ENCODE measurements at regions not wholly inside any gene's neighbourhood (a gene's known extent, or its start where the extent isn't known, plus 50 kb on each side); places are given as distances from the start of the nearest gene placed in this dataset.

GRCh38 chr4:24164797-24165196 lies 274.9 kb upstream of the PPARGC1A start:
- no peak for DNase-seq (ENCODE audit: low read depth in 2 of 2)

GRCh38 chr4:24164054-24164693 lies 274.3 kb upstream of the PPARGC1A start:
- DNase-seq (ENCODE audit: low read depth in 2 of 2): no peak

- DNase-seq (ENCODE audit: low read depth in 2 of 2): no peak
Measured at GRCh38 chr4:24163314-24163713, 273.5 kb upstream of the PPARGC1A start.

GRCh38 chr4:24160358-24160757 lies 270.5 kb upstream of the PPARGC1A start:
- no peak for DNase-seq (ENCODE audit: low read depth in 2 of 2)

GRCh38 chr4:24158031-24158430 lies 268.2 kb upstream of the PPARGC1A start:
- DNase-seq (ENCODE audit: low read depth in 2 of 2): no peak

- no peak for DNase-seq (ENCODE audit: low read depth in 2 of 2)
Measured at GRCh38 chr4:24150034-24150433, 260.2 kb upstream of the PPARGC1A start.

- DNase-seq (ENCODE audit: low read depth in 2 of 2): no peak
Measured at GRCh38 chr4:24146127-24146526, 256.3 kb upstream of the PPARGC1A start.

GRCh38 chr4:24145591-24145990 lies 255.7 kb upstream of the PPARGC1A start:
- DNase-seq (ENCODE audit: low read depth in 2 of 2): no peak

GRCh38 chr4:24144381-24144780 lies 254.5 kb upstream of the PPARGC1A start:
- DNase-seq (ENCODE audit: low read depth in 2 of 2): no peak

- DNase-seq (ENCODE audit: low read depth in 2 of 2): no peak
Measured at GRCh38 chr4:24143741-24144140, 253.9 kb upstream of the PPARGC1A start.

GRCh38 chr4:24141836-24142235 lies 252.0 kb upstream of the PPARGC1A start:
- DNase-seq (ENCODE audit: low read depth in 2 of 2): peak in 1 of 2 experiments; percentile 14

GRCh38 chr4:24140892-24141291 lies 251.0 kb upstream of the PPARGC1A start:
- no peak for DNase-seq (ENCODE audit: low read depth in 2 of 2)

GRCh38 chr4:24137671-24138601 lies 248.1 kb upstream of the PPARGC1A start:
- DNase-seq (ENCODE audit: low read depth in 2 of 2): no peak

GRCh38 chr4:24131954-24132673 lies 242.3 kb upstream of the PPARGC1A start:
- DNase-seq (ENCODE audit: low read depth in 2 of 2): no peak

- no peak for DNase-seq (ENCODE audit: low read depth in 2 of 2)
Measured at GRCh38 chr4:24130637-24131036, 240.8 kb upstream of the PPARGC1A start.

GRCh38 chr4:24126776-24127175 lies 236.9 kb upstream of the PPARGC1A start:
- DNase-seq (ENCODE audit: low read depth in 2 of 2): no peak

- DNase-seq (ENCODE audit: low read depth in 2 of 2): no peak
Measured at GRCh38 chr4:24121395-24122175, 231.7 kb upstream of the PPARGC1A start.

- no peak for DNase-seq (ENCODE audit: low read depth in 2 of 2)
Measured at GRCh38 chr4:24117975-24118374, 228.1 kb upstream of the PPARGC1A start.

GRCh38 chr4:24116107-24116506 lies 226.3 kb upstream of the PPARGC1A start:
- no peak for DNase-seq (ENCODE audit: low read depth in 2 of 2)

GRCh38 chr4:24114919-24115500 lies 225.2 kb upstream of the PPARGC1A start:
- no peak for DNase-seq (ENCODE audit: low read depth in 2 of 2)

- no peak for DNase-seq (ENCODE audit: low read depth in 2 of 2)
Measured at GRCh38 chr4:24114444-24114843, 224.6 kb upstream of the PPARGC1A start.

All from fibroblast of skin of left biceps (primary cell).